Mesenchymal stem cell (in vitro differentiated cells and primary cell): ENCODE measurements at regions not wholly inside any gene's neighbourhood (a gene's known extent, or its start where the extent isn't known, plus 50 kb on each side); places are given as distances from the start of the nearest gene placed in this dataset.
"Not testable (repeated sequence)": the region's sequence is repeated elsewhere in the genome, so short reads cannot be mapped to it uniquely, and the experiment has no call there.

ENCODE experiments used
- DNase-seq: peaks from one replicate; pipeline ENCODE4 v3.0.0-alpha.2; 2013
- H2AFZ ChIP-seq: one replicate; pipeline ENCODE4 v1.6.1; 2013; ENCODE audit warnings: low read depth, mild to moderate bottlenecking, control low read depth, inconsistent platforms, low read length, moderate library complexity
- H2AK5ac ChIP-seq: 2 replicates; pipeline ENCODE4 v1.6.1; 2013; ENCODE audit warnings: low read length, moderate library complexity, mild to moderate bottlenecking, inconsistent platforms; ENCODE audit not compliant: severe bottlenecking
- H2BK120ac ChIP-seq: one replicate; pipeline ENCODE4 v1.6.1; 2013; ENCODE audit warnings: low read depth, mild to moderate bottlenecking, inconsistent platforms, low read length, moderate library complexity
- H2BK12ac ChIP-seq, 2 experiments: one replicate each; pipeline ENCODE4 v1.6.1; 2013; ENCODE audit warnings: inconsistent platforms in 2 of 2, low read length in 2 of 2, mild to moderate bottlenecking in 2 of 2, moderate library complexity in 2 of 2, control low read depth in 1 of 2
- H2BK15ac ChIP-seq: one replicate; pipeline ENCODE4 v1.6.1; 2013; ENCODE audit warnings: mild to moderate bottlenecking, low read depth, inconsistent platforms; ENCODE audit not compliant: poor library complexity, severe bottlenecking
- H2BK5ac ChIP-seq: 2 replicates; pipeline ENCODE4 v1.6.1; 2013; ENCODE audit warnings: low read depth, mild to moderate bottlenecking, low read length, control low read depth, inconsistent platforms; ENCODE audit not compliant: poor library complexity, severe bottlenecking
- H3K14ac ChIP-seq, 2 experiments: one replicate each; pipeline ENCODE4 v1.6.1; 2013; ENCODE audit warnings: inconsistent platforms in 2 of 2, low read length in 2 of 2, control low read depth in 1 of 2, mild to moderate bottlenecking in 1 of 2, moderate library complexity in 1 of 2
- H3K18ac ChIP-seq, 2 experiments: one replicate each; pipeline ENCODE4 v1.6.1; 2013; ENCODE audit warnings: inconsistent platforms in 2 of 2, low read length in 2 of 2, control low read depth in 1 of 2, low read depth in 1 of 2, mild to moderate bottlenecking in 1 of 2
- H3K23ac ChIP-seq, 2 experiments: one replicate each; pipeline ENCODE4 v1.6.1; 2013; ENCODE audit warnings: inconsistent platforms in 2 of 2, low read length in 2 of 2, mild to moderate bottlenecking in 2 of 2, moderate library complexity in 2 of 2, control low read depth in 1 of 2
- H3K27ac ChIP-seq: 2 replicates; pipeline ENCODE4 v1.5.1; 2013; ENCODE audit warnings: mild to moderate bottlenecking, moderate library complexity, low read length, control low read depth, inconsistent platforms; ENCODE audit not compliant: poor library complexity, severe bottlenecking
- H3K27me3 ChIP-seq, 2 experiments: 2 replicates each; pipeline versions ENCODE4 v1.6.1 to v1.7.0; 2013; ENCODE audit warnings: low read length in 2 of 2, mild to moderate bottlenecking in 2 of 2, moderate library complexity in 2 of 2, control low read depth in 1 of 2, inconsistent platforms in 1 of 2; ENCODE audit not compliant: control insufficient read depth in 1 of 2, insufficient read depth in 1 of 2
- H3K36me3 ChIP-seq, 2 experiments: 2 replicates each; pipeline versions ENCODE4 v1.6.1 to v1.7.0; 2013; ENCODE audit warnings: low read length in 2 of 2, control low read depth in 1 of 2, inconsistent platforms in 1 of 2, low read depth in 1 of 2, mild to moderate bottlenecking in 1 of 2; ENCODE audit not compliant: insufficient read depth in 2 of 2, control insufficient read depth in 1 of 2
- H3K4ac ChIP-seq, 2 experiments: one replicate each; pipeline ENCODE4 v1.6.1; 2013; ENCODE audit warnings: inconsistent platforms in 2 of 2, low read length in 2 of 2, mild to moderate bottlenecking in 2 of 2, moderate library complexity in 2 of 2, control low read depth in 1 of 2, low read depth in 1 of 2
- H3K4me1 ChIP-seq: 2 replicates; pipeline ENCODE4 v1.6.1; 2013; ENCODE audit warnings: low read depth, low read length, control low read depth; ENCODE audit not compliant: control insufficient read depth, insufficient read depth
- H3K4me2 ChIP-seq: 2 replicates; pipeline ENCODE4 v1.6.1; 2013; ENCODE audit warnings: low read length, mild to moderate bottlenecking, inconsistent platforms; ENCODE audit not compliant: poor library complexity, severe bottlenecking
- H3K4me3 ChIP-seq, 2 experiments: 2 replicates each; pipeline versions ENCODE4 v1.5.1 to v1.7.0; 2013; ENCODE audit warnings: low read length in 2 of 2, mild to moderate bottlenecking in 2 of 2, control low read depth in 1 of 2, low read depth in 1 of 2; ENCODE audit not compliant: insufficient read depth in 1 of 2
- H3K79me1 ChIP-seq: replicated peaks from 2 replicates; pipeline ENCODE4 v1.6.1; 2013; ENCODE audit warnings: mild to moderate bottlenecking, control low read depth, low read length, inconsistent platforms; ENCODE audit not compliant: poor library complexity, severe bottlenecking
- H3K9ac ChIP-seq: 2 replicates; pipeline ENCODE4 v1.7.0; 2013; ENCODE audit warnings: mild to moderate bottlenecking, low read length, moderate library complexity
- H3K9me3 ChIP-seq: 2 replicates; pipeline ENCODE4 v1.7.0; 2013; ENCODE audit warnings: mild to moderate bottlenecking, low read length; ENCODE audit not compliant: control insufficient read depth
- H4K8ac ChIP-seq: one replicate; pipeline ENCODE4 v1.6.1; 2013; ENCODE audit warnings: inconsistent platforms, mild to moderate bottlenecking, low read length, moderate library complexity
- H4K91ac ChIP-seq: one replicate; pipeline ENCODE4 v1.6.1; 2013; ENCODE audit warnings: mild to moderate bottlenecking, low read length, inconsistent platforms
- WGBS: methylation state at CpG from one replicate; pipeline ENCODE4 v1.1.7; 2013; ENCODE audit warnings: mixed read lengths; 5-methylcytosine and 5-hydroxymethylcytosine counted together

- peaks cover 0 to 2% of the 10 kb centered on the region in 2 experiments for H3K27me3 ChIP-seq
- H3K79me1 ChIP-seq, result no peaks in the 10 kb centered on the region
- H3K27ac ChIP-seq, result no peak overlapping the region
- H3K4me2 ChIP-seq, result no peak overlapping the region
- H3K18ac ChIP-seq, result no peak overlapping the region
- no peak overlapping the region for H2BK120ac ChIP-seq
- no peaks in the 10 kb centered on the region for H3K36me3 ChIP-seq
- no peaks in the 10 kb centered on the region for H3K4me1 ChIP-seq
- no peak overlapping the region for H2AK5ac ChIP-seq
- H3K9me3 ChIP-seq, result no peaks in the 10 kb centered on the region
- H4K91ac ChIP-seq, result no peak overlapping the region
- no peak for DNase-seq
- H4K8ac ChIP-seq, result no peak overlapping the region
- H2AFZ ChIP-seq, result no peak overlapping the region
- H3K4ac ChIP-seq, result no peak overlapping the region
- no peak overlapping the region for H2BK5ac ChIP-seq
- no peak overlapping the region for H3K4me3 ChIP-seq
- H3K9ac ChIP-seq, result no peak overlapping the region
- H2BK12ac ChIP-seq, result no peak overlapping the region
- H2BK15ac ChIP-seq, result no peak overlapping the region
- no peak overlapping the region for H3K14ac ChIP-seq
- WGBS, result 73% methylated on average over 4 of the region's 4 CpGs
- H3K23ac ChIP-seq, result no peak overlapping the region
Measured at GRCh38 chr5:174897281-174897950, 173.0 kb downstream of the MSX2 start.

DNA sequence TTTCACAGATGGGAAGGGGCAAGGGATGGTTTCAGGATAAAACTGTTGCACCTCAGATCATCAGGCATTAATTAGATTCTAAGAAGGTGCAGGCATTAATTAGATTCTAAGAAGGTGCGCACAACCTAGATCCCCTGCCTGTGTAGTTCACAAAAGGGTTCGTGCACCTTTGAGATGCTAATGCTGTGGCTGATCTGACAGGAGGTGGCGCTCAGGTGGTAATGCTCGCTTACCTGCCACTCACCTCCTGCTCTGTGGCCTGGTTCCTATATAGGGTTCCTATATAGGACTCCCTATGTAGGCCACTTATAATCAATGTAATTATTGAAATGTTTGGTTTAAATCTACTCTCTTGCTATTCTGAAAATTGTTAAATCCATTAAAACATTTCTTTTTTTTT is 171.0 kb downstream of the MSX2 start:
- no peak overlapping the region for H3K4ac ChIP-seq
- no peaks in the 10 kb centered on the region for H3K79me1 ChIP-seq
- H3K4me2 ChIP-seq, result no peak overlapping the region
- 48% methylated on average over 2 of the region's 4 CpGs for WGBS
- no peak overlapping the region for H4K8ac ChIP-seq
- H3K18ac ChIP-seq, result no peak overlapping the region
- H3K14ac ChIP-seq, result no peak overlapping the region
- no peak overlapping the region for H2BK5ac ChIP-seq
- no peak overlapping the region for H2BK15ac ChIP-seq
- no peak overlapping the region for H3K23ac ChIP-seq
- no peak overlapping the region for H2AFZ ChIP-seq
- H3K9ac ChIP-seq, result no peak overlapping the region
- H3K36me3 ChIP-seq, result no peaks in the 10 kb centered on the region
- no peak overlapping the region for H2BK120ac ChIP-seq
- H3K4me1 ChIP-seq, result no peaks in the 10 kb centered on the region
- DNase-seq, result no peak
- no peak overlapping the region for H3K4me3 ChIP-seq
- peaks cover 0 to 6% of the 10 kb centered on the region in 2 experiments for H3K27me3 ChIP-seq
- H4K91ac ChIP-seq, result no peak overlapping the region
- no peaks in the 10 kb centered on the region for H3K9me3 ChIP-seq
- no peak overlapping the region for H2AK5ac ChIP-seq
- no peak overlapping the region for H3K27ac ChIP-seq
- H2BK12ac ChIP-seq, result no peak overlapping the region

DNA sequence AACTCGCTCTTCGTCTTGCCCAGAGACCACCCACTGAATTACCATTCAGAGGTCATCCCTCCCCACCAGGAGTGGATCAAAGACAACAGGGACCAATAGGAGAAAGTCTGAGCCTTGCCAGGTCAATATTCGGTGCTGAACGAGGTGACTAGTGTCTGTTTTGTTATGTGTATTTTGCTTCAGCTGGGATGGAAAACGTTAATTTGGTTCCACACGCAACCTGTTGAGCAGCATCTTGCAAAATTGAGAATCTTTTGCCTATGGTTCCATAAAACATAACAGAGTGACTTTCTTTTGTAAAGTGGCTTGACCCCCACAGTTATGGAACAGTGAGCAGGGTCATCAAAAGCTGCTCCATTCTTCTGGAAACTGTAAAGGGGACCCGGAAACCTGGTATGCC is 168.4 kb downstream of the MSX2 start:
- Histone ChIP-seq H3K9me3 (no peaks in the 10 kb centered on the region), H3K79me1 (no peaks in the 10 kb centered on the region), H3K36me3 (no peaks in the 10 kb centered on the region), H3K4me3 (no peak overlapping the region), H3K9ac (no peak overlapping the region), H3K27ac (no peak overlapping the region), H4K91ac (no peak overlapping the region), H3K4me2 (no peak overlapping the region), H3K27me3 (peaks cover 0 to 6% of the 10 kb centered on the region in 2 experiments), H2AFZ (no peak overlapping the region), H3K18ac (no peak overlapping the region), H2BK5ac (no peak overlapping the region), H2BK120ac (no peak overlapping the region), H2BK15ac (no peak overlapping the region), H3K14ac (no peak overlapping the region), H4K8ac (no peak overlapping the region), H3K4ac (no peak overlapping the region), H2AK5ac (no peak overlapping the region), H2BK12ac (no peak overlapping the region), H3K4me1 (no peaks in the 10 kb centered on the region), H3K23ac (no peak overlapping the region)
- DNase-seq, result no peak
- WGBS, result 83% methylated on average over 6 of the region's 7 CpGs

- H3K14ac ChIP-seq, H4K91ac ChIP-seq, H2BK5ac ChIP-seq, H3K79me1 ChIP-seq, H3K36me3 ChIP-seq, H3K4me1 ChIP-seq, H3K27me3 ChIP-seq, H2BK15ac ChIP-seq, DNase-seq, H2BK120ac ChIP-seq, H3K4me2 ChIP-seq, H3K4ac ChIP-seq, H4K8ac ChIP-seq, H3K18ac ChIP-seq, H2AFZ ChIP-seq, H3K4me3 ChIP-seq, H3K27ac ChIP-seq, H2BK12ac ChIP-seq, H3K9ac ChIP-seq, H2AK5ac ChIP-seq, H3K9me3 ChIP-seq, H3K23ac ChIP-seq: not testable (repeated sequence)
- WGBS, result 92% methylated on average over 35 of the region's 40 CpGs
Measured at GRCh38 chr5:174880412-174881200, 156.2 kb downstream of the MSX2 start.
